Activated CD4-positive, CD25-positive, alpha-beta regulatory T cell treated with anti-CD3 and anti-CD28 coated beads, Interleukin-2, amount 50 U/mL, for 24 hours (primary cell): ENCODE measurements at regions not wholly inside any gene's neighbourhood (a gene's known extent, or its start where the extent isn't known, plus 50 kb on each side); places are given as distances from the start of the nearest gene placed in this dataset.
"Not testable (repeated sequence)": the region's sequence is repeated elsewhere in the genome, so short reads cannot be mapped to it uniquely, and the experiment has no call there.

Experiments
- ATAC-seq, 2 donors: fragments of 150-1000 bp; cut with Tn5 transposase; one replicate each; pipeline ENCODE4 v1.10.0; 2021; ENCODE audit warnings: mild to moderate bottlenecking in 1 of 2, moderate library complexity in 1 of 2

GRCh38 chr12:75633789-75634188 is 122.4 kb upstream of the KRR1 start:
- ATAC-seq, result no peak

GRCh38 chr12:75632442-75632841 is 121.0 kb upstream of the KRR1 start:
- ATAC-seq, result no peak

GRCh38 chr12:75631831-75632230 is 120.4 kb upstream of the KRR1 start:
- no peak for ATAC-seq

- no peak for ATAC-seq
Observed at GRCh38 chr12:75630091-75630490, 118.7 kb upstream of the KRR1 start.

- no peak for ATAC-seq
Observed at GRCh38 chr12:75628916-75629315, 117.5 kb upstream of the KRR1 start.

GRCh38 chr12:75628511-75628910 is 117.1 kb upstream of the KRR1 start:
- no peak for ATAC-seq

- no peak for ATAC-seq
Observed at GRCh38 chr12:75623631-75624154, 112.3 kb upstream of the KRR1 start.

- no peak for ATAC-seq
Observed at GRCh38 chr12:75622492-75622891, 111.1 kb upstream of the KRR1 start.

- not testable (repeated sequence) for ATAC-seq
Observed at GRCh38 chr12:75614396-75614795, 103.0 kb upstream of the KRR1 start.

GRCh38 chr12:75613981-75614380 is 102.6 kb upstream of the KRR1 start:
- no peak for ATAC-seq

- no peak for ATAC-seq
Observed at GRCh38 chr12:75611041-75611440, 99.6 kb upstream of the KRR1 start.

- no peak for ATAC-seq
Observed at GRCh38 chr12:75606956-75607355, 95.5 kb upstream of the KRR1 start.

- no peak for ATAC-seq
Observed at GRCh38 chr12:75606151-75606550, 94.7 kb upstream of the KRR1 start.

- no peak for ATAC-seq
Observed at GRCh38 chr12:75603475-75603874, 92.1 kb upstream of the KRR1 start.

GRCh38 chr12:75602106-75602505 is 90.7 kb upstream of the KRR1 start:
- no peak for ATAC-seq

- no peak for ATAC-seq
Observed at GRCh38 chr12:75600146-75600545, 88.7 kb upstream of the KRR1 start.

- ATAC-seq, result no peak
Observed at GRCh38 chr12:75599061-75599460, 87.7 kb upstream of the KRR1 start.

GRCh38 chr12:75596406-75596805 is 85.0 kb upstream of the KRR1 start:
- ATAC-seq, result no peak

GRCh38 chr12:75592638-75593335 is 81.4 kb upstream of the KRR1 start:
- ATAC-seq, result no peak

- ATAC-seq, result no peak
Observed at GRCh38 chr12:75592086-75592485, 80.7 kb upstream of the KRR1 start.

- ATAC-seq, result no peak
Observed at GRCh38 chr12:75591628-75592027, 80.2 kb upstream of the KRR1 start.

- no peak for ATAC-seq
Observed at GRCh38 chr12:75589801-75590200, 78.4 kb upstream of the KRR1 start.

GRCh38 chr12:75587340-75588106 is 76.1 kb upstream of the KRR1 start:
- no peak for ATAC-seq

GRCh38 chr12:75585330-75585729 is 73.9 kb upstream of the KRR1 start:
- ATAC-seq, result no peak
